GM19043 (cell line): ENCODE measurements at regions not wholly inside any gene's neighbourhood (a gene's known extent, or its start where the extent isn't known, plus 50 kb on each side); places are given as distances from the start of the nearest gene placed in this dataset.

Source experiments
- ATAC-seq: cut with Tn5 transposase; IDR thresholded peaks from one replicate; pipeline ENCODE4 v1.9.1; 2021; ENCODE audit warnings: low read depth; ENCODE audit not compliant: unreplicated experiment

DNA sequence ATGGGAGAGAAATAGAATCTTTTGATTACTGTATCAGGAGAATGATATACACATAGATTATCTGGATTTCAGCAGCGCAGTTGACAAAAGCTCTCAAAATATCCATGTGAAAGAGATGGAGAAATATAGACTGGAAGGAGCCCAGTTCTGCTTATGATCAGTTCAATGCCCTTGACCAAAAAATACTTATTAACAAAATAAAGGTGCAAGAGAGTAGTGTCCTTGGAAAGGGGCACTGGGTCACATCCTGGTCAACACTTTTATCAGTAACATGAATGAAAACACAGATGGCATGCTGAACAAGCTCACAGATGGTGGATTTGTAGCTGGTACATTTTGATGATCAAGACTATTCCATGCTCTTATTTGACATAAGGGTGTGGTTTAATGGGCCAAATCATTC is 63.9 kb upstream of the PLEKHG1 start:
- ATAC-seq = no peak

- no peak for ATAC-seq
Observed at GRCh38 chr6:150536835-150537234, 62.9 kb upstream of the PLEKHG1 start.

DNA sequence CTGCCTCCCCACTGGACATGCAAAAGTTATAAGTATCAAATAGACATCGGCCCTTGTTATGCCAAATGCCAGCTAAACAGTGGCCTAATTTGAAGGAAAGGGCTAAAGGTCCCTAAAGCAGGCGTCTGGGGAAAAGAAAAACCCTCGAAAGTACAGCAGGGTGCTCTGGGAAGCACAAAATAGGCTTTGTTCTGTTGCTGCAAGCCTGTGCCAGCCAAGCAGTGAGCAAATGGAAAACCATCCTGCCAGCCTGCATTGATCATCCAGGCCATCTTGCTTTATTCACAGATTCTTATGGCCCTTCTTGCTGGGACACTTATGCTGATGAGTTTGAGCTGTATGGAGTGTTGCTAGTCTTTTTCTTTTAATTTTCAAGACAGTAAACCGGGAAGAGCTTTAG is 62.2 kb upstream of the PLEKHG1 start:
- ATAC-seq = no peak

DNA sequence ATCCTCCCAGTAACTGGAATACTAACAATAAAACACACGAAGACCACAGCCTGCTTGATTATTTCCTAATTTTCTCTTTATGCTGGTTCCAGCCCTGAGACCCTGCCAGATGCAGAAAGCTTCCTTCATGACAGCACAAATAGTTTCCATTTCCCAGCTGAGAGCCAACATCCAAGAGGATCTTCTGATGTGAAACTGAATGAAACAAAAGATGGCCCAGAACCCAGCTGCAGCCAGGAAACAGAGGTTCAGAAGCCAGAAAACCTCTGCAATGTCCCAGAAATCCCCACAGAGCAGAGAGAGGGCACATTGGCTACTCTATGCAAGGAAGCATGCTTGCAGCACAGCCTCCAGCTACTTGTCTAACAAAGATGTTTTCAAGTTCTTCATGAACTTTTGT is 61.8 kb upstream of the PLEKHG1 start:
- ATAC-seq = no peak

DNA sequence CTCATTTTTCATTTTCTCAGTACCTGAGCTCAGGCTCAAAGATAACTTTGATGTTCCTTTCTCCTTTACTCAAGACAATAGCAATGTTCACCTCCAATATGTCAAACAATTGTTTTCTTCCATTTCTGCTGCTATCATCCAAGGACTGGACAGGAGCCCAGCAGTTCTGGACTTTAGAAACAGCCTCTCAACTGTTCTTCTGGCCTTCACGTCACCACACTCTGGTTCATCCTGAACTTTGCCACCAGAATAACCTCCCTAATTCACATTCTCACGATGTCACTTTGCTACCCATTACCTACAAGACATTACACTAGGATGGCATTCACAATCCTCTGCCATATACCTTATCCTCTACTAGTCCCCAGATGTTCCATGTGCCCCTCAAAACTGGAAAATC is 60.6 kb upstream of the PLEKHG1 start:
- ATAC-seq = no peak

GRCh38 chr6:150539568-150539967 is 60.1 kb upstream of the PLEKHG1 start:
- ATAC-seq = no peak

DNA sequence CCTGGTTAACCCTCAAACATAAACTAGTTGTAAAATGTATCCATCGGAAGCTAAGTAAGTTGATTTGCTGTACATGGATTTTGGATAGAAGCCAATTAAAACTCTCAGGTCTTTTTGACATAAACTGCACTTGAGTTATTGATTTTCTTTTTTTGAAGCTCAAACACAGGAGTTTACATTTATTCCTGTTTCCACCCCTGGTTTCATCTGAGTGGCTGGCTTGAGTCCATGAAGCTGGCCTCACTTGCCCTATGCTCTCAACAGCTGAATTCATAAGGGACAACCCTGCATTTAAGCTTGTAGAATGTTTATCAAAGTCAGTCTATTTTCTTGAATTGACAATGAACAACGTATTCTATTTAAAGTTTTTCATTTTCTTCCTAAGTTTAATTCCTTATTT is 58.1 kb upstream of the PLEKHG1 start:
- ATAC-seq = no peak

GRCh38 chr6:150543178-150543577 is 56.5 kb upstream of the PLEKHG1 start:
- ATAC-seq = no peak

- no peak for ATAC-seq
Observed at GRCh38 chr6:150544793-150545192, 54.9 kb upstream of the PLEKHG1 start.

GRCh38 chr6:150546457-150546856 is 53.2 kb upstream of the PLEKHG1 start:
- ATAC-seq = no peak

DNA sequence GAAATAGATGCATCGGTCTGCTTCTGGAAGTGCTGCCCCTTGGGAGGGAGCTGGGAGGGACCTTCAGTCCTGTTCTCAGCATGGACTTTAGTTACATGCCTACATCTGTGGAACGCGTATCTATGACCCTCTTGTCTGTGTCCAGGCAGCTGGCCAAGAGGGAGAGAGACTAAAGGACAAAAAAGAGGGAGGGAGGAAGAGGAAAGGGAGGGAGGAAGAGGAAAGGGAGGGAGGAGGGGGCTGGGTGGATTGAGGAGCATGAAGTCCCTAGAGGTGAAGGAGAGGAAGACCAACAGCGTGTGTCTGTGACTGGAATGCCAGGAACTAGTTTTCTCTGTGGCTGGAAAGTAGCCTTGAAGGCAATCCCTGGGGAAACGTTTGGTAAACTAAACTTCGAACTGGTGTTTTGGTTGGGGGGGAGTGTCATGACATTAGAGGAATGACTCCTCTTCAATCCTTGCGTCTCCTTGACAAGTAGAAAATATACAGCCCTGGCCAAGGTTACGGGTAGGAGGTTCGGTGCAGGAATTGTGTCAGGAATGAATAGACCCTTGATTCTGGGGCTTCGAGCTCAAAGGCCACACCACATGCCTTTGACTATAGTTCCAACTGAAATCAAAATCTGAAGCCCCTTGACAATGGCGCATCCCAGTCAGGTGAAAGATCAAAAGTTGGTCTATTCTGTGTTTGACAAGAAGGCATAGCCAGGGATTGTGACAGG is 52.0 kb upstream of the PLEKHG1 start:
- no peak for ATAC-seq

GRCh38 chr6:150548330-150548729 is 51.4 kb upstream of the PLEKHG1 start:
- ATAC-seq = no peak

DNA sequence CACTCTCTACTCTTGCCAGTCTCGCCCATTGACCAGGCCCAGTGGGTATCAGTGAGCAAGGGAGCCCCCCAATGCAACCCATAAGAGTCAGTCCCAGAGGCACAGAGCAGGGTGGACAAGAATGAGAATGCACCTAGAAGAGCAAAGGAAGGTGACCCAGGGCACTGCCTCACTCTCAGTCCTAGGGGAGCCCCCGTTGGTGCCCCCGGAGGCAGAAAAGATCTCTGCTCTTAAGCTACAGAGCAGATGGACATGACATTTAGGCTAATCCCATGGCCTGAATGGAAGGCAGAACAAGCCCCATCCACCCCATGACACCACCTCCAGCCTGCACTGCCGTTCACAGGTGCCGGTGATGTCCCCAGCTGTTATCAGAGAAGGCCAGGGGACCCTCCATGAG is 50.7 kb upstream of the PLEKHG1 start:
- ATAC-seq = no peak

DNA sequence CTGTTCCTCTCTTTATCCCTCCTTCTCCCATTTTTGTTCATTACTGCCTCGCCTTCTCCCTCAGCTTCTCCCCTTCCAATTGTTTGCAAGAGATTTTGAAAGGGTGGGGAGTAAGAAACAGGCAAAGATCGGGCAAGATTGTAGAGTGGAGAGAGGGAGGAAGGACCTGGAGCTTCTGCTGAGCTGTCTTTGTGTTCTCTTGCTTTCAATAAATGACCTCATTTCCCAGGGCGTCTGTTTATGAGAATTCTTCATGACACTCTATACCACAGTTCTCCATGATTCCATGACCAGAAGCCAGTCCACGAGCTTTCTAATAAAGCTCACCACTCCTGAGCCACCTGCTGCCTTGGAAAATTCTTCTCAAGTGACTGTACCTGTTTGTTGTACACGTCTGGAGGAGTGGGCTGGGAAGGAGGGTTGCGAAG is 50.0 kb upstream of the PLEKHG1 start:
- no peak for ATAC-seq
